Mammary epithelial cell (primary cell): ENCODE measurements at regions not wholly inside any gene's neighbourhood (a gene's known extent, or its start where the extent isn't known, plus 50 kb on each side); places are given as distances from the start of the nearest gene placed in this dataset.

Experiments
- CTCF ChIP-seq, 2 donors: IDR thresholded peaks in 1 of 2; conservative IDR thresholded peaks in 1 of 2; 2 replicates each; pipeline ENCODE4 v1.5.1; 2011 to 2012; ENCODE audit warnings: inconsistent platforms in 2 of 2, low read length in 2 of 2, mild to moderate bottlenecking in 2 of 2, control low read depth in 1 of 2, low read depth in 1 of 2; ENCODE audit not compliant: insufficient read depth in 1 of 2; ENCODE audit errors: extremely low read depth in 1 of 2
- EZH2 ChIP-seq: IDR thresholded peaks from 2 replicates; pipeline ENCODE4 v1.6.1; 2012; ENCODE audit warnings: low read length, inconsistent platforms, borderline replicate concordance

- TF ChIP-seq EZH2 (no peak), CTCF (conservative IDR thresholded peaks at IDR 0.05 in 1 of 2, IDR thresholded peaks at IDR 0.05 in 1 of 2; ENCODE audit: extremely low read depth in 1 of 2, insufficient read depth in 1 of 2, low read depth in 1 of 2, low read length in 2 of 2) (no peak)
These were observed 272.1 kb upstream of the SGK1 start for GRCh38 chr6:134590004-134590403.
